ENCODE measurements at regions not wholly inside any gene's neighbourhood (a gene's known extent, or its start where the extent isn't known, plus 50 kb on each side); places are given as distances from the start of the nearest gene placed in this dataset.

GRCh38 chr6:150672800-150673199 lies 73.1 kb downstream of the PLEKHG1 start:
- Histone ChIP-seq H3K4me2 (ENCODE audit: low read length) (no peak overlapping the region), H3K79me2 (ENCODE audit: insufficient read depth, low read length) (no peaks in the 10 kb centered on the region), H3K27me3 (ENCODE audit: insufficient read depth, low read length) (no peaks in the 10 kb centered on the region), H3K27ac (ENCODE audit: low read depth, low read length) (no peak overlapping the region), H3K4me1 (ENCODE audit: insufficient read depth, low read length) (peaks cover 13% of the 10 kb centered on the region), H3K9ac (ENCODE audit: low read length) (no peak overlapping the region), H2AFZ (ENCODE audit: low read depth, low read length) (no peak overlapping the region), H3K9me3 (ENCODE audit: insufficient read depth, low read depth, low read length) (no peaks in the 10 kb centered on the region), H3K4me3 (ENCODE audit: insufficient read depth, low read depth, low read length) (no peak overlapping the region), H4K20me1 (ENCODE audit: insufficient read depth, low read length) (no peaks in the 10 kb centered on the region), H3K36me3 (ENCODE audit: insufficient read depth, low read length) (no peaks in the 10 kb centered on the region)
- DNase-seq (ENCODE audit: low read depth) (no peak), FAIRE-seq (no peak)
- H3K4me1 Mint-ChIP-seq (ENCODE audit: low read depth, unreplicated experiment) = peaks cover 16% of the 10 kb centered on the region
- H3K27ac Mint-ChIP-seq (ENCODE audit: unreplicated experiment) = no peak overlapping the region
- H3K4me3 Mint-ChIP-seq (ENCODE audit: unreplicated experiment) = no peak overlapping the region
- TF ChIP-seq CTCF (IDR thresholded peaks at IDR 0.05; ENCODE audit: insufficient read depth, low read depth, low read length) (no peak), EZH2 (IDR thresholded peaks at IDR 0.05; ENCODE audit: insufficient read depth, low read length) (no peak)
- H3K36me3 Mint-ChIP-seq (ENCODE audit: low read depth, unreplicated experiment) = no peaks in the 10 kb centered on the region
- H3K27me3 Mint-ChIP-seq (ENCODE audit: low read depth, unreplicated experiment) = no peaks in the 10 kb centered on the region
- no peaks in the 10 kb centered on the region for H3K9me3 Mint-ChIP-seq (ENCODE audit: unreplicated experiment)

- Histone ChIP-seq H4K20me1 (ENCODE audit: insufficient read depth, low read length) (no peaks in the 10 kb centered on the region), H3K4me1 (ENCODE audit: insufficient read depth, low read length) (peaks cover 5% of the 10 kb centered on the region), H3K4me2 (ENCODE audit: low read length) (no peak overlapping the region), H3K36me3 (ENCODE audit: insufficient read depth, low read length) (no peaks in the 10 kb centered on the region), H2AFZ (ENCODE audit: low read depth, low read length) (no peak overlapping the region), H3K9me3 (ENCODE audit: insufficient read depth, low read depth, low read length) (no peaks in the 10 kb centered on the region), H3K4me3 (ENCODE audit: insufficient read depth, low read depth, low read length) (no peak overlapping the region), H3K27ac (ENCODE audit: low read depth, low read length) (no peak overlapping the region), H3K9ac (ENCODE audit: low read length) (no peak overlapping the region), H3K27me3 (ENCODE audit: insufficient read depth, low read length) (no peaks in the 10 kb centered on the region), H3K79me2 (ENCODE audit: insufficient read depth, low read length) (no peaks in the 10 kb centered on the region)
- DNase-seq (ENCODE audit: low read depth) (no peak), FAIRE-seq (no peak)
- H3K27me3 Mint-ChIP-seq (ENCODE audit: low read depth, unreplicated experiment) = no peaks in the 10 kb centered on the region
- H3K4me1 Mint-ChIP-seq (ENCODE audit: low read depth, unreplicated experiment) = peaks cover 7% of the 10 kb centered on the region
- no peak overlapping the region for H3K4me3 Mint-ChIP-seq (ENCODE audit: unreplicated experiment)
- no peaks in the 10 kb centered on the region for H3K9me3 Mint-ChIP-seq (ENCODE audit: unreplicated experiment)
- peak overlapping the region; percentile 1 for H3K27ac Mint-ChIP-seq (ENCODE audit: unreplicated experiment)
- no peaks in the 10 kb centered on the region for H3K36me3 Mint-ChIP-seq (ENCODE audit: low read depth, unreplicated experiment)
- no peak for TF ChIP-seq EZH2 (IDR thresholded peaks at IDR 0.05; ENCODE audit: insufficient read depth, low read length)
- no peak for TF ChIP-seq CTCF (IDR thresholded peaks at IDR 0.05; ENCODE audit: insufficient read depth, low read depth, low read length)
Observed at GRCh38 chr6:150673720-150674346, 74.1 kb downstream of the PLEKHG1 start.

- Mint-ChIP-seq H3K4me3 (ENCODE audit: unreplicated experiment) (no peak overlapping the region), H3K9me3 (ENCODE audit: unreplicated experiment) (no peaks in the 10 kb centered on the region)
Observed at GRCh38 chr6:150676344-150676743, 76.7 kb downstream of the PLEKHG1 start.

More at GRCh38 chr6:150676344-150676743, 76.7 kb downstream of the PLEKHG1 start:
- H3K9me3 ChIP-seq (ENCODE audit: insufficient read depth, low read depth, low read length) = no peaks in the 10 kb centered on the region
- Mint-ChIP-seq H3K27me3 (ENCODE audit: low read depth, unreplicated experiment) (no peaks in the 10 kb centered on the region), H3K36me3 (ENCODE audit: low read depth, unreplicated experiment) (no peaks in the 10 kb centered on the region), H3K4me1 (ENCODE audit: low read depth, unreplicated experiment) (peaks cover 3% of the 10 kb centered on the region), H3K27ac (ENCODE audit: unreplicated experiment) (no peak overlapping the region)
- H3K27me3 ChIP-seq (ENCODE audit: insufficient read depth, low read length) = no peaks in the 10 kb centered on the region
- no peak for DNase-seq (ENCODE audit: low read depth)
- no peak overlapping the region for H2AFZ ChIP-seq (ENCODE audit: low read depth, low read length)
- no peak for FAIRE-seq
- TF ChIP-seq EZH2 (IDR thresholded peaks at IDR 0.05; ENCODE audit: insufficient read depth, low read length) = no peak
- no peak for TF ChIP-seq CTCF (IDR thresholded peaks at IDR 0.05; ENCODE audit: insufficient read depth, low read depth, low read length)
- H3K4me1 ChIP-seq (ENCODE audit: insufficient read depth, low read length) = no peaks in the 10 kb centered on the region
- no peaks in the 10 kb centered on the region for H3K36me3 ChIP-seq (ENCODE audit: insufficient read depth, low read length)
- H3K4me3 ChIP-seq (ENCODE audit: insufficient read depth, low read depth, low read length) = no peak overlapping the region
- H3K4me2 ChIP-seq (ENCODE audit: low read length) = no peak overlapping the region
- H3K9ac ChIP-seq (ENCODE audit: low read length) = no peak overlapping the region
- H3K27ac ChIP-seq (ENCODE audit: low read depth, low read length) = no peak overlapping the region
- no peaks in the 10 kb centered on the region for H3K79me2 ChIP-seq (ENCODE audit: insufficient read depth, low read length)
- H4K20me1 ChIP-seq (ENCODE audit: insufficient read depth, low read length) = no peaks in the 10 kb centered on the region
